ENCODE measurements at regions not wholly inside any gene's neighbourhood (a gene's known extent, or its start where the extent isn't known, plus 50 kb on each side); places are given as distances from the start of the nearest gene placed in this dataset.

- Histone ChIP-seq H3K27me3 (ENCODE audit: control insufficient read depth, insufficient read depth, low read length) (peaks cover 3% of the 10 kb centered on the region), H3K9me3 (ENCODE audit: control insufficient read depth, low read length) (no peaks in the 10 kb centered on the region)
Observed at GRCh38 chr11:129614256-129614944, 201.2 kb upstream of the TMEM45B start.

GRCh38 chr11:129618046-129618569 lies 197.5 kb upstream of the TMEM45B start:
- Histone ChIP-seq H3K4me3 (ENCODE audit: low read length) (no peak overlapping the region), H3K9me3 (ENCODE audit: control insufficient read depth, low read length) (no peaks in the 10 kb centered on the region), H3K27me3 (ENCODE audit: control insufficient read depth, insufficient read depth, low read length) (peaks cover 3% of the 10 kb centered on the region), H3K4me1 (ENCODE audit: control insufficient read depth, insufficient read depth, low read length) (no peaks in the 10 kb centered on the region), H3K36me3 (ENCODE audit: control insufficient read depth, insufficient read depth, low read length) (no peaks in the 10 kb centered on the region), H3K9ac (ENCODE audit: low read length) (no peak overlapping the region)

More at GRCh38 chr11:129614256-129614944, 201.2 kb upstream of the TMEM45B start:
- no peak overlapping the region for H3K4me3 ChIP-seq (ENCODE audit: low read length)
- no peaks in the 10 kb centered on the region for H3K36me3 ChIP-seq (ENCODE audit: control insufficient read depth, insufficient read depth, low read length)
- H3K9ac ChIP-seq (ENCODE audit: low read length), result no peak overlapping the region
- H3K4me1 ChIP-seq (ENCODE audit: control insufficient read depth, insufficient read depth, low read length), result peaks cover 9% of the 10 kb centered on the region

GRCh38 chr11:129620237-129621104 lies 195.2 kb upstream of the TMEM45B start:
- Histone ChIP-seq H3K4me3 (ENCODE audit: low read length) (no peak overlapping the region), H3K9ac (ENCODE audit: low read length) (no peak overlapping the region), H3K4me1 (ENCODE audit: control insufficient read depth, insufficient read depth, low read length) (no peaks in the 10 kb centered on the region), H3K9me3 (ENCODE audit: control insufficient read depth, low read length) (no peaks in the 10 kb centered on the region), H3K36me3 (ENCODE audit: control insufficient read depth, insufficient read depth, low read length) (no peaks in the 10 kb centered on the region), H3K27me3 (ENCODE audit: control insufficient read depth, insufficient read depth, low read length) (peaks cover 3% of the 10 kb centered on the region)

- H3K4me3 ChIP-seq (ENCODE audit: low read length), result no peak overlapping the region
- H3K9me3 ChIP-seq (ENCODE audit: control insufficient read depth, low read length), result no peaks in the 10 kb centered on the region
- H3K4me1 ChIP-seq (ENCODE audit: control insufficient read depth, insufficient read depth, low read length), result no peaks in the 10 kb centered on the region
- no peaks in the 10 kb centered on the region for H3K36me3 ChIP-seq (ENCODE audit: control insufficient read depth, insufficient read depth, low read length)
- no peak overlapping the region for H3K9ac ChIP-seq (ENCODE audit: low read length)
- H3K27me3 ChIP-seq (ENCODE audit: control insufficient read depth, insufficient read depth, low read length), result no peaks in the 10 kb centered on the region
Observed at GRCh38 chr11:129625930-129626329, 189.7 kb upstream of the TMEM45B start.

GRCh38 chr11:129631201-129631600 lies 184.4 kb upstream of the TMEM45B start:
- Histone ChIP-seq H3K9ac (ENCODE audit: low read length) (no peak overlapping the region), H3K4me3 (ENCODE audit: low read length) (no peak overlapping the region), H3K4me1 (ENCODE audit: control insufficient read depth, insufficient read depth, low read length) (no peaks in the 10 kb centered on the region), H3K27me3 (ENCODE audit: control insufficient read depth, insufficient read depth, low read length) (no peaks in the 10 kb centered on the region), H3K9me3 (ENCODE audit: control insufficient read depth, low read length) (no peaks in the 10 kb centered on the region), H3K36me3 (ENCODE audit: control insufficient read depth, insufficient read depth, low read length) (no peaks in the 10 kb centered on the region)

- H3K4me3 ChIP-seq (ENCODE audit: low read length), result no peak overlapping the region
- H3K9me3 ChIP-seq (ENCODE audit: control insufficient read depth, low read length), result no peaks in the 10 kb centered on the region
- no peaks in the 10 kb centered on the region for H3K4me1 ChIP-seq (ENCODE audit: control insufficient read depth, insufficient read depth, low read length)
- H3K27me3 ChIP-seq (ENCODE audit: control insufficient read depth, insufficient read depth, low read length), result no peaks in the 10 kb centered on the region
- no peak overlapping the region for H3K9ac ChIP-seq (ENCODE audit: low read length)
- H3K36me3 ChIP-seq (ENCODE audit: control insufficient read depth, insufficient read depth, low read length), result no peaks in the 10 kb centered on the region
Observed at GRCh38 chr11:129636926-129637325, 178.7 kb upstream of the TMEM45B start.

GRCh38 chr11:129637473-129637872 lies 178.2 kb upstream of the TMEM45B start:
- Histone ChIP-seq H3K4me3 (ENCODE audit: low read length) (no peak overlapping the region), H3K9ac (ENCODE audit: low read length) (no peak overlapping the region), H3K9me3 (ENCODE audit: control insufficient read depth, low read length) (no peaks in the 10 kb centered on the region), H3K27me3 (ENCODE audit: control insufficient read depth, insufficient read depth, low read length) (no peaks in the 10 kb centered on the region), H3K36me3 (ENCODE audit: control insufficient read depth, insufficient read depth, low read length) (no peaks in the 10 kb centered on the region), H3K4me1 (ENCODE audit: control insufficient read depth, insufficient read depth, low read length) (no peaks in the 10 kb centered on the region)

GRCh38 chr11:129637983-129638776 lies 177.5 kb upstream of the TMEM45B start:
- peaks cover under 1% of the 10 kb centered on the region for H3K27me3 ChIP-seq (ENCODE audit: control insufficient read depth, insufficient read depth, low read length)
- H3K36me3 ChIP-seq (ENCODE audit: control insufficient read depth, insufficient read depth, low read length), result no peaks in the 10 kb centered on the region
- no peak overlapping the region for H3K9ac ChIP-seq (ENCODE audit: low read length)
- H3K9me3 ChIP-seq (ENCODE audit: control insufficient read depth, low read length), result no peaks in the 10 kb centered on the region
- H3K4me3 ChIP-seq (ENCODE audit: low read length), result no peak overlapping the region
- no peaks in the 10 kb centered on the region for H3K4me1 ChIP-seq (ENCODE audit: control insufficient read depth, insufficient read depth, low read length)

GRCh38 chr11:129639300-129639699 lies 176.3 kb upstream of the TMEM45B start:
- Histone ChIP-seq H3K27me3 (ENCODE audit: control insufficient read depth, insufficient read depth, low read length) (peaks cover 3% of the 10 kb centered on the region), H3K4me1 (ENCODE audit: control insufficient read depth, insufficient read depth, low read length) (no peaks in the 10 kb centered on the region), H3K9ac (ENCODE audit: low read length) (no peak overlapping the region), H3K4me3 (ENCODE audit: low read length) (no peak overlapping the region), H3K9me3 (ENCODE audit: control insufficient read depth, low read length) (no peaks in the 10 kb centered on the region), H3K36me3 (ENCODE audit: control insufficient read depth, insufficient read depth, low read length) (no peaks in the 10 kb centered on the region)

GRCh38 chr11:129640671-129641070 lies 175.0 kb upstream of the TMEM45B start:
- no peaks in the 10 kb centered on the region for H3K4me1 ChIP-seq (ENCODE audit: control insufficient read depth, insufficient read depth, low read length)
- no peak overlapping the region for H3K9ac ChIP-seq (ENCODE audit: low read length)
- peaks cover 3% of the 10 kb centered on the region for H3K27me3 ChIP-seq (ENCODE audit: control insufficient read depth, insufficient read depth, low read length)
- H3K36me3 ChIP-seq (ENCODE audit: control insufficient read depth, insufficient read depth, low read length), result no peaks in the 10 kb centered on the region
- H3K4me3 ChIP-seq (ENCODE audit: low read length), result no peak overlapping the region
- no peaks in the 10 kb centered on the region for H3K9me3 ChIP-seq (ENCODE audit: control insufficient read depth, low read length)

- no peaks in the 10 kb centered on the region for H3K4me1 ChIP-seq (ENCODE audit: control insufficient read depth, insufficient read depth, low read length)
Observed at GRCh38 chr11:129643031-129643721, 172.5 kb upstream of the TMEM45B start.

More at GRCh38 chr11:129643031-129643721, 172.5 kb upstream of the TMEM45B start:
- no peak overlapping the region for H3K9ac ChIP-seq (ENCODE audit: low read length)
- peaks cover 3% of the 10 kb centered on the region for H3K27me3 ChIP-seq (ENCODE audit: control insufficient read depth, insufficient read depth, low read length)
- no peaks in the 10 kb centered on the region for H3K36me3 ChIP-seq (ENCODE audit: control insufficient read depth, insufficient read depth, low read length)
- H3K4me3 ChIP-seq (ENCODE audit: low read length), result no peak overlapping the region
- H3K9me3 ChIP-seq (ENCODE audit: control insufficient read depth, low read length), result no peaks in the 10 kb centered on the region

Data from mucosa of stomach (tissue), 1 donor.